Mesothelial cell of epicardium (in vitro differentiated cells): ENCODE measurements at regions not wholly inside any gene's neighbourhood (a gene's known extent, or its start where the extent isn't known, plus 50 kb on each side); places are given as distances from the start of the nearest gene placed in this dataset.

Experiments
- DNase-seq, 2 experiments: peaks; one replicate each; pipeline ENCODE4 v3.0.0; 2021; ENCODE audit warnings: low spot score in 2 of 2; ENCODE audit not compliant: unreplicated experiment in 2 of 2
- H3K27ac Mint-ChIP-seq: 2 replicates; pipeline ENCODE4 v1.8.0; 2021; ENCODE audit warnings: mixed read lengths
- H3K27me3 Mint-ChIP-seq: 2 replicates; pipeline ENCODE4 v1.8.0; 2021; ENCODE audit warnings: low read depth, mixed read lengths
- H3K36me3 Mint-ChIP-seq: 2 replicates; pipeline ENCODE4 v1.8.0; 2021; ENCODE audit warnings: mixed read lengths
- H3K4me1 Mint-ChIP-seq: 2 replicates; pipeline ENCODE4 v1.8.0; 2021; ENCODE audit warnings: mixed read lengths
- H3K4me3 Mint-ChIP-seq: 2 replicates; pipeline ENCODE4 v1.8.0; 2021; ENCODE audit warnings: mild to moderate bottlenecking, moderate library complexity, mixed read lengths
- H3K9me3 Mint-ChIP-seq: 2 replicates; pipeline ENCODE4 v1.8.0; 2021; ENCODE audit warnings: mixed read lengths
- CTCF ChIP-seq: fragments of 200-600 bp; sonication (generic); IDR thresholded peaks from one replicate; pipeline ENCODE4 v1.5.0; 2021; ENCODE audit warnings: antibody characterized with exemption; ENCODE audit not compliant: unreplicated experiment

GRCh38 chr2:184338771-184339170, 259.6 kb upstream of the ZNF804A start:
- no peaks in the 10 kb centered on the region for H3K9me3 Mint-ChIP-seq
- no peak overlapping the region for H3K27ac Mint-ChIP-seq
- H3K36me3 Mint-ChIP-seq = no peaks in the 10 kb centered on the region
- no peaks in the 10 kb centered on the region for H3K27me3 Mint-ChIP-seq
- no peak for TF ChIP-seq CTCF
- H3K4me1 Mint-ChIP-seq = peaks cover 18% of the 10 kb centered on the region
- DNase-seq = no peak
- H3K4me3 Mint-ChIP-seq = no peak overlapping the region

GRCh38 chr2:184339966-184340365, 258.4 kb upstream of the ZNF804A start:
- no peak overlapping the region for H3K27ac Mint-ChIP-seq
- no peaks in the 10 kb centered on the region for H3K9me3 Mint-ChIP-seq
- no peak overlapping the region for H3K4me3 Mint-ChIP-seq
- H3K36me3 Mint-ChIP-seq = no peaks in the 10 kb centered on the region
- no peak for TF ChIP-seq CTCF
- no peaks in the 10 kb centered on the region for H3K27me3 Mint-ChIP-seq
- H3K4me1 Mint-ChIP-seq = peaks cover 18% of the 10 kb centered on the region
- no peak for DNase-seq

GRCh38 chr2:184346338-184346862, 251.9 kb upstream of the ZNF804A start:
- Mint-ChIP-seq H3K9me3 (peaks cover 33% of the 10 kb centered on the region), H3K36me3 (peaks cover 1% of the 10 kb centered on the region), H3K27ac (no peak overlapping the region), H3K27me3 (no peaks in the 10 kb centered on the region), H3K4me3 (no peak overlapping the region), H3K4me1 (no peaks in the 10 kb centered on the region)
- no peak for TF ChIP-seq CTCF
- DNase-seq = no peak

GRCh38 chr2:184351126-184351525, 247.2 kb upstream of the ZNF804A start:
- Mint-ChIP-seq H3K4me3 (no peak overlapping the region), H3K4me1 (no peaks in the 10 kb centered on the region), H3K27me3 (no peaks in the 10 kb centered on the region), H3K27ac (no peak overlapping the region), H3K36me3 (peaks cover 1% of the 10 kb centered on the region), H3K9me3 (peaks cover 36% of the 10 kb centered on the region)
- no peak for DNase-seq
- TF ChIP-seq CTCF = no peak

- Mint-ChIP-seq H3K9me3 (no peaks in the 10 kb centered on the region), H3K4me3 (no peak overlapping the region), H3K27me3 (no peaks in the 10 kb centered on the region), H3K4me1 (no peaks in the 10 kb centered on the region), H3K27ac (no peak overlapping the region), H3K36me3 (no peaks in the 10 kb centered on the region)
- DNase-seq = no peak
- TF ChIP-seq CTCF = no peak
Measured at GRCh38 chr2:184357033-184357432, 241.3 kb upstream of the ZNF804A start.

GRCh38 chr2:184359379-184359778, 238.9 kb upstream of the ZNF804A start:
- TF ChIP-seq CTCF = no peak
- no peaks in the 10 kb centered on the region for H3K9me3 Mint-ChIP-seq

More at GRCh38 chr2:184359379-184359778, 238.9 kb upstream of the ZNF804A start:
- no peak for DNase-seq
- H3K4me1 Mint-ChIP-seq = no peaks in the 10 kb centered on the region
- H3K27me3 Mint-ChIP-seq = no peaks in the 10 kb centered on the region
- no peak overlapping the region for H3K27ac Mint-ChIP-seq
- no peak overlapping the region for H3K4me3 Mint-ChIP-seq
- H3K36me3 Mint-ChIP-seq = no peaks in the 10 kb centered on the region
